CD14-positive monocyte (primary cell): ENCODE measurements at regions not wholly inside any gene's neighbourhood (a gene's known extent, or its start where the extent isn't known, plus 50 kb on each side); places are given as distances from the start of the nearest gene placed in this dataset.

Experiments
- DNase-seq, 3 donors: peaks; one replicate each; pipeline ENCODE4 v3.0.0-alpha.2; 2011 to 2022
- H2AFZ ChIP-seq: 2 replicates; pipeline ENCODE4 v1.6.0; 2012; ENCODE audit warnings: mild to moderate bottlenecking, low read depth, low read length, inconsistent platforms; ENCODE audit not compliant: insufficient read depth, poor library complexity, severe bottlenecking
- H3K27ac ChIP-seq, 2 donors: 1 replicate in 1 of 2; 2 replicates in 1 of 2; pipeline ENCODE4 v1.5.1; 2012 to 2013; ENCODE audit warnings: low read length in 2 of 2, control low read depth in 1 of 2, inconsistent platforms in 1 of 2, low read depth in 1 of 2, mild to moderate bottlenecking in 1 of 2
- H3K27me3 ChIP-seq, 2 donors: one replicate each; pipeline versions ENCODE4 v1.6.0 to v1.6.1; 2011 to 2013; ENCODE audit warnings: low read length in 2 of 2; ENCODE audit not compliant: control insufficient read depth in 2 of 2, insufficient read depth in 2 of 2
- H3K36me3 ChIP-seq, 2 donors: replicated peaks in 1 of 2; 1 replicate in 1 of 2; 2 replicates in 1 of 2; pipeline versions ENCODE4 v1.5.1 to v1.6.1; 2012 to 2013; ENCODE audit warnings: low read length in 2 of 2, control low read depth in 1 of 2, inconsistent platforms in 1 of 2, mild to moderate bottlenecking in 1 of 2; ENCODE audit not compliant: insufficient read depth in 2 of 2, control insufficient read depth in 1 of 2
- H3K4me1 ChIP-seq, 2 donors: 1 replicate in 1 of 2; 2 replicates in 1 of 2; pipeline versions ENCODE4 v1.5.1 to v1.6.1; 2012 to 2013; ENCODE audit warnings: low read length in 2 of 2, control low read depth in 1 of 2, inconsistent platforms in 1 of 2, mild to moderate bottlenecking in 1 of 2, moderate library complexity in 1 of 2; ENCODE audit not compliant: insufficient read depth in 2 of 2, control insufficient read depth in 1 of 2
- H3K4me2 ChIP-seq: replicated peaks from 2 replicates; pipeline ENCODE3; 2012; ENCODE audit warnings: low read length, moderate library complexity, mild to moderate bottlenecking; ENCODE audit not compliant: poor library complexity, severe bottlenecking; ENCODE audit errors: extremely low read depth
- H3K4me3 ChIP-seq, 3 experiments: fragments of 200-600 bp in 1 of 3; sonication (generic) in 1 of 3; replicated peaks in 1 of 3; 1 replicate in 2 of 3; 2 replicates in 1 of 3; pipeline ENCODE4 v1.5.1; 2011 to 2013; ENCODE audit warnings: low read length in 3 of 3, mild to moderate bottlenecking in 3 of 3, control low read depth in 2 of 3, low read depth in 2 of 3, inconsistent platforms in 1 of 3, moderate library complexity in 1 of 3
- H3K79me2 ChIP-seq: 2 replicates; pipeline ENCODE4 v1.6.0; 2012; ENCODE audit warnings: mild to moderate bottlenecking, control low read depth, inconsistent platforms, low read length, moderate library complexity; ENCODE audit not compliant: insufficient read depth
- H3K9ac ChIP-seq: 2 replicates; pipeline ENCODE4 v1.6.0; 2017; ENCODE audit warnings: low read length, mild to moderate bottlenecking; ENCODE audit not compliant: insufficient read depth, poor library complexity, severe bottlenecking
- H3K9me3 ChIP-seq, 2 donors: replicated peaks in 1 of 2; 1 replicate in 1 of 2; 2 replicates in 1 of 2; pipeline versions ENCODE4 v1.5.1 to v1.6.1; 2012 to 2013; ENCODE audit warnings: low read length in 2 of 2, control low read depth in 1 of 2; ENCODE audit not compliant: control insufficient read depth in 1 of 2, insufficient read depth in 1 of 2
- H4K20me1 ChIP-seq: 2 replicates; pipeline ENCODE4 v1.6.0; 2012; ENCODE audit warnings: mild to moderate bottlenecking, low read length, control low read depth, moderate library complexity; ENCODE audit not compliant: insufficient read depth
- H3K27ac Mint-ChIP-seq, 7 donors: one replicate each; pipeline ENCODE4 v1.8.0; 2020; ENCODE audit warnings: mild to moderate bottlenecking in 7 of 7, mixed read lengths in 7 of 7, moderate library complexity in 6 of 7, inconsistent platforms in 2 of 7
- H3K27me3 Mint-ChIP-seq, 3 donors: one replicate each; pipeline ENCODE4 v1.8.0; 2021 to 2022; ENCODE audit warnings: low read depth in 3 of 3, mild to moderate bottlenecking in 3 of 3, mixed read lengths in 3 of 3, moderate library complexity in 3 of 3, inconsistent platforms in 1 of 3
- H3K36me3 Mint-ChIP-seq, 2 donors: one replicate each; pipeline ENCODE4 v1.8.0; 2020; ENCODE audit warnings: mixed read lengths in 2 of 2, inconsistent platforms in 1 of 2, mild to moderate bottlenecking in 1 of 2
- H3K4me1 Mint-ChIP-seq: one replicate; pipeline ENCODE4 v1.8.0; 2020; ENCODE audit warnings: mild to moderate bottlenecking, mixed read lengths
- H3K4me3 Mint-ChIP-seq, 2 donors: one replicate each; pipeline ENCODE4 v1.8.0; 2020; ENCODE audit warnings: mild to moderate bottlenecking in 2 of 2, mixed read lengths in 2 of 2, moderate library complexity in 1 of 2
- H3K9me3 Mint-ChIP-seq, 7 donors: one replicate each; pipeline ENCODE4 v1.8.0; 2020 to 2022; ENCODE audit warnings: mixed read lengths in 7 of 7, mild to moderate bottlenecking in 6 of 7, moderate library complexity in 6 of 7, inconsistent platforms in 2 of 7
- WGBS: methylation state at CpG from one replicate; pipeline ENCODE4 v1.1.5; 2013; ENCODE audit warnings: missing lambda C conversion rate; ENCODE audit not compliant: insufficient coverage; 5-methylcytosine and 5-hydroxymethylcytosine counted together
- intact Hi-C, 2 donors: fragments of 100-400 bp; cut with micrococcal nuclease; formaldehyde crosslinking; loops; one replicate each; pipeline versions ENCODE4 v1.15.0 to v1.15.1; 2023
- TF ChIP-seq, protein P1 (sequence below): fragments of 200-600 bp; IDR thresholded peaks from one replicate; pipeline ENCODE4 v1.8.0; 2022; ENCODE audit warnings: antibody characterized with exemption, mild to moderate bottlenecking

DNA sequence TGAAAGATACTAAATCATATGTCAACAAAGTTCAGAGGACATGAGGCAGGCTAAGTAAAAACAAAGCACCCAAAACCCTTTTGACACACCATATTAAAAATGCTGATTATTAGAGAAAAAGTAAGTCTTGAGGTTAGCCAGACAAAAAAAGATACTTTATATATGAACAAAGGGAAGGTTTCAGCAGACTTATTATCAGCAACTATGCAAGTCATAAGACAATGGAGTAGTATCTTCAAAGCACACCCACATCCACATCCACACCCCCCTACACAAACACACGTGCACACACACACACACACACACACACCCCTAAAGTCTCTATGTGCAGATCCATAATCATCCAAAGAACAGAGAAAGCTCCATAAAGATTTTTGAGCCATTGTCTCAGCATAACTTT, 1373.9 kb upstream of the CELF2 start:
- no peak for DNase-seq

DNA sequence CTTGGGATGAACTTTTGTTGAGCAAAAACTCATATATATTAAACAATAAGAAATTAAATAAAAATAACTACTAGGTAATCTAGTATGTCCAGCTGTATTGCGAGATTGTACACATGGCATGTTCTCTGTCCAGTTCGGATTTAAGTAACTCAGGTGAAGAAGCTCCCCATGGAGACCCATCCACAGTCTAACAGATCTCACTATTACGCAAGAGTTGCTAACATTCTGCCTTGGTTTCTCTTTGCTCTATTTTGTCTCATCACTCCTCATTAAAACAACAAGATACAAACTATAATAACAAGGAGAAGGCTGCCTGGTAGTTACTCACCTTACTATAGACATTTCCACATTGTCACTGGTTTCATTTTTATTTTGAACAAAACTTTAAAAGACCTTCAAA, 1372.3 kb upstream of the CELF2 start:
- TF ChIP-seq, protein P1, sequence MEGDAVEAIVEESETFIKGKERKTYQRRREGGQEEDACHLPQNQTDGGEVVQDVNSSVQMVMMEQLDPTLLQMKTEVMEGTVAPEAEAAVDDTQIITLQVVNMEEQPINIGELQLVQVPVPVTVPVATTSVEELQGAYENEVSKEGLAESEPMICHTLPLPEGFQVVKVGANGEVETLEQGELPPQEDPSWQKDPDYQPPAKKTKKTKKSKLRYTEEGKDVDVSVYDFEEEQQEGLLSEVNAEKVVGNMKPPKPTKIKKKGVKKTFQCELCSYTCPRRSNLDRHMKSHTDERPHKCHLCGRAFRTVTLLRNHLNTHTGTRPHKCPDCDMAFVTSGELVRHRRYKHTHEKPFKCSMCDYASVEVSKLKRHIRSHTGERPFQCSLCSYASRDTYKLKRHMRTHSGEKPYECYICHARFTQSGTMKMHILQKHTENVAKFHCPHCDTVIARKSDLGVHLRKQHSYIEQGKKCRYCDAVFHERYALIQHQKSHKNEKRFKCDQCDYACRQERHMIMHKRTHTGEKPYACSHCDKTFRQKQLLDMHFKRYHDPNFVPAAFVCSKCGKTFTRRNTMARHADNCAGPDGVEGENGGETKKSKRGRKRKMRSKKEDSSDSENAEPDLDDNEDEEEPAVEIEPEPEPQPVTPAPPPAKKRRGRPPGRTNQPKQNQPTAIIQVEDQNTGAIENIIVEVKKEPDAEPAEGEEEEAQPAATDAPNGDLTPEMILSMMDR = no peak
- Histone ChIP-seq H3K9me3 (peaks cover 0 to 7% of the 10 kb centered on the region in 2 donors), H3K4me1 (no peaks in the 10 kb centered on the region), H3K4me2 (no peak overlapping the region), H3K9ac (no peak overlapping the region), H3K27ac (no peak overlapping the region), H2AFZ (no peak overlapping the region), H4K20me1 (no peaks in the 10 kb centered on the region), H3K4me3 (no peak overlapping the region), H3K36me3 (no peaks in the 10 kb centered on the region), H3K79me2 (no peaks in the 10 kb centered on the region), H3K27me3 (no peaks in the 10 kb centered on the region)
- H3K9me3 Mint-ChIP-seq = peaks cover 0 to 12% (median 6%) of the 10 kb centered on the region in 7 donors
- no peaks in the 10 kb centered on the region for H3K36me3 Mint-ChIP-seq
- no peaks in the 10 kb centered on the region for H3K27me3 Mint-ChIP-seq
- H3K4me3 Mint-ChIP-seq = no peak overlapping the region
- no peak overlapping the region for H3K27ac Mint-ChIP-seq
- intact Hi-C loops = no loop called here
- H3K4me1 Mint-ChIP-seq = no peaks in the 10 kb centered on the region
- WGBS = 100% methylated on average over 1 of the region's 3 CpGs
- DNase-seq = no peak

More for the DNA sequence above, 1373.9 kb upstream of the CELF2 start:
- no peaks in the 10 kb centered on the region for H4K20me1 ChIP-seq
- no peak overlapping the region for H3K9ac ChIP-seq
- H2AFZ ChIP-seq = no peak overlapping the region
- 70% methylated on average over 1 of the region's 1 CpG for WGBS
- H3K79me2 ChIP-seq = no peaks in the 10 kb centered on the region
- no peaks in the 10 kb centered on the region for H3K36me3 Mint-ChIP-seq
- intact Hi-C loops = no loop called here
- H3K36me3 ChIP-seq = no peaks in the 10 kb centered on the region
- no peaks in the 10 kb centered on the region for H3K27me3 Mint-ChIP-seq
- H3K27ac Mint-ChIP-seq = no peak overlapping the region
- H3K4me2 ChIP-seq = no peak overlapping the region
- H3K4me3 Mint-ChIP-seq = no peak overlapping the region
- peaks cover 0 to 7% of the 10 kb centered on the region in 2 donors for H3K9me3 ChIP-seq
- no peaks in the 10 kb centered on the region for H3K4me1 ChIP-seq
- TF ChIP-seq, protein P1 = no peak
- H3K4me3 ChIP-seq = no peak overlapping the region
- H3K4me1 Mint-ChIP-seq = no peaks in the 10 kb centered on the region
- peaks cover 0 to 12% (median 6%) of the 10 kb centered on the region in 7 donors for H3K9me3 Mint-ChIP-seq
- no peak overlapping the region for H3K27ac ChIP-seq
- H3K27me3 ChIP-seq = no peaks in the 10 kb centered on the region
